AML-193 (cell line): ENCODE measurements at regions not wholly inside any gene's neighbourhood (a gene's known extent, or its start where the extent isn't known, plus 50 kb on each side); places are given as distances from the start of the nearest gene placed in this dataset.

Source experiments
- DNase-seq, 2 experiments: peaks; one replicate each; lab custom pipeline; 2025; lab: John Stamatoyannopoulos, UW

- no peak for DNase-seq
These were observed 1075.1 kb downstream of the NR2F1-AS1 start for GRCh38 chr5:92505925-92506324.

DNA sequence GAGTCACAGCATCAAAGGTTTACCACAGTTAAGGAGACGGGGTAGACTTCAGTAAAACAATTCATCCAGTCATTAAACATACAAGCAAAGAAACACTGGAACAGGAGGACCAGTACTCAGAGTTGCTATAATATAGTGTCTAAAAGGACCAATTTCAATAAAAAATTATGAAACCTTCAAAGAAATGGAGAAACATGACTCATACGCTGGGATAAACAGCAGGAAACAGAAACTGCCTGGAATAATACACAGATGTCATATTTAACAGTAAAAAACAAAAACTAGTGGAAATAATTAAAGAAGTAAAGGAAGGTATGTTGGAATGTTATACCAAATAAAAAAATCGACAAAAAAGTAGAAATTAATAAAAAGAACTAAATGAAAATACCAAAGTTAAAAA is 1075.9 kb downstream of the NR2F1-AS1 start:
- DNase-seq, result no peak

GRCh38 chr5:92504346-92504745 is 1076.7 kb downstream of the NR2F1-AS1 start:
- no peak for DNase-seq

GRCh38 chr5:92500752-92501151 is 1080.3 kb downstream of the NR2F1-AS1 start:
- no peak for DNase-seq

DNA sequence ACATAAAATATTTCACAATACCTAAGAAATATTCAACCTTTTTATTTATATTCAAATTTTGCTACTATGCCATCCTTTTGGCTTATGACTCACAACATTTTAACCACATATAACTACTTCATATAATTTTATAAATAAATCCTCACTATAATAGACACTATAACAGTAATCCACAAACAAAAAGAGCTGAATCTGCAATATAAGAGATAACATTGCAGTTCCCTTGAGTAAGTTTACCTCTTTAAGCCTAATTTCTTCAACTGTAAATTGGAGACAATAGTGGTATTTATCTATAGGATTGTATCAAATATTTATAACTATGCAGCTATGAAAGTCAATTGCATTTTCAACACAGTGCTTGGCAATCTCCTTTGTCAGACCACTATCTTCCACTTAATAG is 1084.5 kb downstream of the NR2F1-AS1 start:
- DNase-seq, result no peak

DNA sequence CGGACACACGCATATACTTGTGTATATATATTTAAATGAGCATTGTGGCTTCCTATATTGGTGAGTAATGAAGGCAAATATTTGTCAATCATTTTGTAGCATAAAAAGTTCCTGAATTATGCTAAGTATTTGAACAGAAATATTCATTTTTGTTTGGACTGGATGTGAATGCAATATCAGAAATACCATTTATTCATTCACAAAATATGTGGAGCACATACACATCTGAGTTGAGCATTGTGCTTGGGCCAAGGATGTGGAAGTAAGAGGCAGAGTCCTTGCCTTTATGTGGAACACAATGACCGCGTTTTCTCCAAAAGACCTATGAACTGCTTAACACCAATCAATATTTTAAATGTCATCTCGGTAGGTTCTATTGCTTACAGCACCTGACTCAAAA is 1086.5 kb downstream of the NR2F1-AS1 start:
- no peak for DNase-seq

GRCh38 chr5:92492908-92493307 is 1088.1 kb downstream of the NR2F1-AS1 start:
- no peak for DNase-seq

DNA sequence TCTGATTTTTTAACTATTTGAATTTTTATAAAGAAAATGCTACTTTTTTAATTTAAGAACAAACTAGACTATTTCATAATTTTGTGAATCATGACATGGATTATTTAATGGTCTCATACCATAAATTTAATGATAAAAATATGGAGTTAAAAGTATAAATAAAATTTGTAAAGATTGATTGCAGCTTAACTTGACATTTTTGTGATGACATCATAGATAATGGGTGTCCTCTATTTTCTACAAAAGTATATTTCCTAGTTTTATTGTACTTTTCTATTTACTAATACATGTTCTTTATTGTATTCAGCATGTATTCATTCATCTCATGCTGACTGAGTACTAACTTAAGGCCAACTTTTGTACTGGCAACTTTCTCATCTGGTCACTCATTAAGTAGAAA is 1096.5 kb downstream of the NR2F1-AS1 start:
- no peak for DNase-seq

- no peak for DNase-seq
These were observed 1090.0 kb upstream of the ARRDC3 start for GRCh38 chr5:92472981-92473566.

DNA sequence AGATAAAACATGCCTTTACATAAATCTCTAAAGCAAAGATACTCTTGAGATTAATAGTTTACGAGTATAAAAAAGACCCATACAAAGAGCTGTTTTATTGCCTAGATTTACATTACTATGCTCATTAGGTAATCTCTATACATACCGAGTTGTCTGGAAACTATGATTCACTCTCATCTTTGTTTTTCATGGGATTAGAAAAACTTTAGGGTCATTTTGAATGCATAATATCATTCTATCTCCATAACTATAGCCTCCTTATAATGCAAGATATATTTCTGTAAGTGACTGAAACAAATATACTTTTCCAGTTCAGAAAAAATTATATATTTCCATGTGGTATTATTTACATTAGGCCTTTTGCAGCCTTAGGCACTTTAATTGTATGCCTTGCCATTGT is 1088.7 kb upstream of the ARRDC3 start:
- DNase-seq, result no peak

DNA sequence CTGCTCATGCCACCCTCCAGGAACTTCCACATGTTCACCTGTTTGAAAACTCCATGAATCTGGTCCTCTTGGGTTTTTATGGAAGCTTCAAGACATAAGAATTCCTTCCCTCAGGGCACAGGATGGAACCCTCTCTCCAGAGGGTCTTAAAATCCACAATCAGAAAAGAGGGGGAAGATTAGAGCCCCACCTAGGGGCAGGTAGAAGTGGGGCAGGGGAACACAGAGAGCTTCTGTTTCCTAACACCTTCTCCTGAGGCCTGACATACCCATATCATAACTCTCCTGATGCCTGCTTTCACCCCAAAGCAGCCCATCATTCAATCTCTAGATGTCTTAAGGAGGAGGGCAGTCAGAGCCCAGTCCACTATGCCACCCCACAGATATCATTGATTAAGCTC is 1087.7 kb upstream of the ARRDC3 start:
- DNase-seq, result no peak

DNA sequence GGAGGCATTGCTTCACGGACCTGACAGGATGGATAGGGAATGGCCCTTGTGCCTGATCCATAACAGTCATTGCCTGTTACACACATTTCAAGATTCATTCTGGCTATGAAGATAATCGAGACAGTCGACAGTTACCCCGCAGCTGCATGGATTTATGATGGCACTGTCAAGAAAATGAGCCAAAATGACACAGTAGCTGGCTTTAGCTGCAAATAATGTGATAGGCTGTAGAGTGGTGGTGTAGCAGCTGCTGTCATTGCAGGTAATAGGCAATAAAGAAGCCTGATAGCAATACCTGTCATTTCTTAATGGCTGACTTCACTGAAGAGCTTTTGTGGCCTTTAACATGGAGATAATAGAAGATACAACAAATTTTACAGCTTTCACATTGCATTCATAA is 1085.2 kb upstream of the ARRDC3 start:
- DNase-seq, result no peak

GRCh38 chr5:92467695-92468094 is 1084.6 kb upstream of the ARRDC3 start:
- no peak for DNase-seq

GRCh38 chr5:92460505-92460904 is 1077.4 kb upstream of the ARRDC3 start:
- no peak for DNase-seq

- no peak for DNase-seq
These were observed 1076.5 kb upstream of the ARRDC3 start for GRCh38 chr5:92459654-92460053.

DNA sequence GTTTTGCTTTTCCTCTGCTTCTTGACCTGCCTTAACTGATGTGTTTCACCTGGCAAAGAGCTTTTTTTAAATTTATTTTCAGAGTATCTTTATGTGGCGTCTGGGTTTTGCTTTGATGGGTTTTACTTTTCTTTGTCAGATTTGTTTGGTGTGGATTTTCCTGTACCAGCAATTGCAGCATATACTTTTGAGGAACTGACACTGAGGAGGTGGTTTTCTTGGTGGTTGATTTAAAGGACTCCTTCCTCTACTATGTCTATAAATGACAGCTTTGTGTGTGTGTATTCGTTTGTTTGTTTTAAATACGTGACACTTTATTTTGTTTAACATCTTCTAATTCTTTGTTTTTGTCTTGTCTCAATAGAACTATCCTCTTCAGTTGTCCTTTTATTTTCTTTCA is 1071.9 kb upstream of the ARRDC3 start:
- no peak for DNase-seq

- DNase-seq, result no peak
These were observed 1061.8 kb upstream of the ARRDC3 start for GRCh38 chr5:92444888-92445287.

DNA sequence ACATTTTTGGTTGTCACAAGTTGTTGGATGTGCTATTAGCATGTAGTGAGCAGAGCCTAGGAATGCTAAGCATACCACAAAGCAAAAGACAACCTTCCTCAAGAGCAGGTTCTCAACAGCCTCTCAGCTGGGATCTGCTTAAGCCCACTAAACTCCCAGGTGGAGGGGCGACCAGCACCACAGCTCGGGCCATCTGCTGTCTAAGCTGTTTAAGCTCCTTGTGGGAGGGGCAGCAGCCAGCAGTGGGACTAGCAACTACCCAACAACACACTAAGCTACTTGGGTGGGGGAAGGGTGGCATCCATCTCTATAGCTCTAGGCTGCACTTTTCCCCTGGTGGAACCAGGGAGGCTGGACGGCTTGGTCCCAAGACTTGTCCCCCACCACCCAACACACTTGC is 1052.7 kb upstream of the ARRDC3 start:
- DNase-seq, result no peak

DNA sequence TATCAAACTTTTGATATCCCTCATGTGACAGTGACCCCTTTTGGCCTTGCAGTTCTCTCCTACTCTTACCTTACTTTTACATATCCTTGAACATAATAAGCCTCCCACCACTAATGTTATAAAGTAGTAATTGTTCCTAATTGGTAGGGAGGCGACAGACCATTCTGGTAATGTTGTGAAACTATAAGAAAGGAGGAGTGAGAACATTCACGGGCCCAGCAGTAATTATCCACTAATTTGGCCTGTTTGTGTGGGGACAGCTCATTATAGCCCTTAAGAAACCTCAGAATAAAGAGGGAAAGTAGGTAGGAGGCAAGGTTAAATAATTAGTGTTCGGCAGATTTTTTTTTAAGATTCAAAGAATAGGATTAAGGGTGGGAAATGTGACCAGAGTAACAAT is 1046.5 kb upstream of the ARRDC3 start:
- no peak for DNase-seq

DNA sequence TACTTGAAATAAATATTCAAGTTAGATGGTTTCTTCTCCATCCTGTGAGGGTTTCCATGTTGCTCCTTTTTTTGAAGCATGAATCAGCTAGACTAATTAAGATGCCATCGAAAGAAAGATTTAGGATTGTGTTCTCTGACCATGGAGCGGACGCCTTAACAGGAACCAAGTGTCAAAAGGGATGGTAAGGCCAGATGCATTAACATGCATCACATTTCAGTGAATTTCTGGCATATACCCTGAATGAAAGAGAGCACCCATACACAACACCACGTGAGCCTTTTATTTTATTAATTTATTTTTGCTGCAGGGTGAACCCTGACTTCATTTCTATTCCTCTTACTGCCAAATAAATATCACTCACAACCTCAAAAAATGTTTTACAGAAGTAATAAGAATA is 1045.3 kb upstream of the ARRDC3 start:
- DNase-seq, result no peak

- DNase-seq, result no peak
These were observed 1041.8 kb upstream of the ARRDC3 start for GRCh38 chr5:92424785-92425426.

DNA sequence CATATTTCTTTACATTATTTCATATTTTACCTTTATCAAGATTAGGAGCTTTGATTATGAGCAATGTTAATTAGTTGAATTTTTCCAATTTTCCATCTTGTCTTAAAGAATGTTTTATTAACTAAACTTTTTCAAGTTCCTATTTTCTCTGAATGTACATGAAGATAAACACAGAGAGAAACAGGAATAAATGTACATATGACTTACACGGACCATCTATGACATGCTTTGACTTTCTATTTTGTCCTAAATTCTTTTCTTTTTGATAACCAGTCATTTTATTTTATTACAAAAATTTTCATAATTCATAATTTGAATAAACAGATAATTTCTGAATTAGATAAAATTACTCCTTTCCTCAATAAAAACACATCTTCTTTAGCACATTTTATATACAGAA is 1038.8 kb upstream of the ARRDC3 start:
- no peak for DNase-seq

DNA sequence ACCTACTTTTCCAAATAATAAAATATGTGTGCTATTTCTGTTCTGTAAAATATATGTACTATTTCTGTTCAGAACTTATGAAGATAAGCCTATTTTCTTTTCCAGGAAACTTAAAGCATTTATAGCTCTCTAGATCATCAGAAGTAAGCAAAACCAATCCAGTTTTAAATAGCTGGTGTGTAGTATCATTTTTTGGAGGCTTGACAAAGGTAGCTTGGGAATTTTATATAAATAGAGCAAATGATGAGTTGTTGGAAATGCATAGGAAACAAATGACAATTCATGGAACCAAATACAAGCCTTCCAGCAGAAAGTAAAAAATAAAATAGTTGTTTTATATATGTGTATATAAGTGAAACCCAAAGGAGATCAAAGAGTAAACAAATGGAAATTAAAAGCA is 1038.1 kb upstream of the ARRDC3 start:
- no peak for DNase-seq

DNA sequence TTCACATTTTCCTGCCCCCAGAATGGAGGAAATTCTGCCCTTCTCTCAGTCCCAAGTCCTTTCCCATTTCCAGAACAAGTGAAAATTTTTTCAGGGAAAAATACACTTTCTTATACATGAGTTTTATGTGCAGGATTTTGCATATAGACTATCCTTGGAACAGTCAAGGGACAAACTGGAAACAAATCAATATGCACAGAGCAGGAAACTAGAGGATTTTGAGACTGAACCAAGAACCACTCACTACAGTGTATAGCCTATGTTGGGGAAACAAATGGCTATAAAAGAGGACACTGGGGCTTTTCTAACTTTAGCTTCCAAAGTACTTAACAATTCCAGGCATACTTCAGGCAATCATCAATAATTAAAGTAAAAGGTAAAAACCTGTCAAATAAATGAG is 1036.1 kb upstream of the ARRDC3 start:
- DNase-seq, result no peak
